Ovary (tissue), 3 donors: ENCODE measurements at regions not wholly inside any gene's neighbourhood (a gene's known extent, or its start where the extent isn't known, plus 50 kb on each side); places are given as distances from the start of the nearest gene placed in this dataset.

Experiments used
- CTCF ChIP-seq, 3 donors: fragments of 450-650 bp in 2 of 3; fragments of 200-600 bp in 1 of 3; IDR thresholded peaks; one replicate each; pipeline versions ENCODE4 v1.5.1 to v1.8.0; 2016 to 2022; ENCODE audit warnings: antibody characterized with exemption in 3 of 3, mild to moderate bottlenecking in 1 of 3
- EP300 ChIP-seq: sonication (generic); formaldehyde crosslinking; IDR thresholded peaks from one replicate; pipeline ENCODE4 v1.6.1; 2017; ENCODE audit warnings: antibody characterized with exemption
- POLR2A ChIP-seq: fragments of 450-650 bp; IDR thresholded peaks from one replicate; pipeline ENCODE4 v1.6.1; 2017; ENCODE audit warnings: antibody characterized with exemption, mild to moderate bottlenecking, moderate library complexity
- donor health status: DM: no; HTN: no; CAD: no.

GRCh38 chrX:18098763-18099162, 121.9 kb downstream of the BEND2 start:
- no peak for TF ChIP-seq CTCF (IDR thresholded peaks at IDR 0.05)
- TF ChIP-seq EP300 = no peak
- no peak for TF ChIP-seq POLR2A
